HCT116 (cell line): ENCODE measurements at regions not wholly inside any gene's neighbourhood (a gene's known extent, or its start where the extent isn't known, plus 50 kb on each side); places are given as distances from the start of the nearest gene placed in this dataset.

Experiments
- ATAC-seq: fragments of 200-7000 bp; cut with Tn5 transposase; 2 replicates; pipeline ENCODE4 v1.9.1; 2020; ENCODE audit warnings: mild to moderate bottlenecking, moderate library complexity
- BruUV-seq: library from RNA; stranded (reverse); fragments of 400-500 nt; replicated peaks from 2 replicates; lab custom pipeline; 2021; lab: Mats Ljungman, UMichigan
- CTCF ChIA-PET: fragments of 300-600 bp; sonication (Branson Sonifier 250); formaldehyde crosslinking; loops from one replicate; lab custom pipeline; 2021; ENCODE audit warnings: antibody characterized with exemption; lab: Charles Lee
- POLR2A ChIA-PET: fragments of 300-600, 350-600 bp; sonication (Branson Sonifier 250); formaldehyde crosslinking; loops from one replicate; lab custom pipeline; 2021; ENCODE audit warnings: antibody characterized with exemption; lab: Charles Lee
- RAD21 ChIA-PET, 2 experiments: fragments of 300-600 bp; sonication (Branson Sonifier 250); formaldehyde crosslinking; loops; one replicate each; lab custom pipeline; 2023; ENCODE audit warnings: low total read pairs in 2 of 2; ENCODE audit not compliant: uncharacterized antibody in 2 of 2, unreplicated experiment in 2 of 2, low non-redundant PET in 1 of 2; lab: Charles Lee
- DNase-seq: peaks from one replicate; pipeline ENCODE4 v3.0.0-alpha.2; 2010; ENCODE audit warnings: low read depth, low spot score
- H2AFZ ChIP-seq: fragments of 200-600 bp; shearing (Covaris generic), sonication (generic); 2 replicates; pipeline ENCODE4 v1.6.1; 2017; ENCODE audit warnings: low read depth, mixed run types, mixed read lengths, antibody characterized with exemption, low read length; ENCODE audit not compliant: poor library complexity, severe bottlenecking
- H3K27ac ChIP-seq: 2 replicates; pipeline ENCODE4 v1.5.1; 2012; ENCODE audit warnings: low read depth, low read length
- H3K27me3 ChIP-seq: fragments of 200-600 bp; sonication (generic); 2 replicates; pipeline ENCODE4 v1.6.1; 2016; ENCODE audit warnings: mixed run types, low read length, mixed read lengths; ENCODE audit not compliant: insufficient read depth
- H3K36me3 ChIP-seq, 2 experiments: fragments of 200-500 bp in 1 of 2; fragments of 200-600 bp in 1 of 2; sonication (Bioruptor generic) in 1 of 2; sonication (generic) in 1 of 2; 2 replicates each; pipeline versions ENCODE4 v1.5.1 to v1.6.1; 2014 to 2016; ENCODE audit warnings: low read length in 2 of 2, inconsistent platforms in 1 of 2, mixed read lengths in 1 of 2, mixed run types in 1 of 2; ENCODE audit not compliant: insufficient read depth in 2 of 2, control insufficient read depth in 1 of 2
- H3K4me1 ChIP-seq, 2 experiments: fragments of 200-600 bp in 1 of 2; sonication (generic) in 1 of 2; 2 replicates each; pipeline versions ENCODE4 v1.5.1 to v1.6.1; 2012 to 2017; ENCODE audit warnings: low read length in 2 of 2, inconsistent platforms in 1 of 2, mild to moderate bottlenecking in 1 of 2, mixed read lengths in 1 of 2, mixed run types in 1 of 2, moderate library complexity in 1 of 2; ENCODE audit not compliant: insufficient read depth in 2 of 2, control insufficient read depth in 1 of 2
- H3K4me2 ChIP-seq: fragments of 200-600 bp; sonication (generic); 2 replicates; pipeline ENCODE4 v1.6.1; 2017; ENCODE audit warnings: mixed run types, low read length, mixed read lengths
- H3K4me3 ChIP-seq, 2 experiments: fragments of 200-600 bp in 1 of 2; sonication (generic) in 1 of 2; replicated peaks in 1 of 2; 2 replicates each; pipeline ENCODE4 v1.5.1; 2011 to 2016; ENCODE audit warnings: low read length in 2 of 2, control low read depth in 1 of 2, low read depth in 1 of 2, mild to moderate bottlenecking in 1 of 2, mixed read lengths in 1 of 2, mixed run types in 1 of 2
- H3K79me2 ChIP-seq: fragments of 200-600 bp; sonication (generic); 2 replicates; pipeline ENCODE4 v1.6.1; 2017; ENCODE audit warnings: mild to moderate bottlenecking, mixed run types, low read length, moderate library complexity, mixed read lengths; ENCODE audit not compliant: insufficient read depth
- H3K9ac ChIP-seq: fragments of 200-600 bp; sonication (generic); 2 replicates; pipeline ENCODE4 v1.6.1; 2016; ENCODE audit warnings: low read length, mixed read lengths
- H3K9me2 ChIP-seq: fragments of 200-600 bp; sonication (generic), shearing (Covaris generic); 2 replicates; pipeline ENCODE4 v1.6.1; 2017; ENCODE audit warnings: mixed run types, mild to moderate bottlenecking, moderate library complexity; ENCODE audit not compliant: insufficient read depth
- H3K9me3 ChIP-seq, 2 experiments: fragments of 200-500 bp in 1 of 2; fragments of 200-600 bp in 1 of 2; sonication (Bioruptor generic) in 1 of 2; sonication (generic) in 1 of 2; 2 replicates each; pipeline ENCODE4 v1.6.1; 2014 to 2017; ENCODE audit warnings: low read length in 2 of 2, mixed read lengths in 2 of 2, inconsistent platforms in 1 of 2, low read depth in 1 of 2, mild to moderate bottlenecking in 1 of 2, mixed run types in 1 of 2, moderate library complexity in 1 of 2; ENCODE audit not compliant: control insufficient read depth in 1 of 2, insufficient read depth in 1 of 2
- H4K20me1 ChIP-seq: fragments of 200-600 bp; sonication (generic), shearing (Covaris generic); 2 replicates; pipeline ENCODE4 v1.6.1; 2017; ENCODE audit warnings: mixed run types, mild to moderate bottlenecking, moderate library complexity; ENCODE audit not compliant: insufficient read depth
- CTCF ChIP-seq, 3 experiments: fragments of 200-600 bp in 1 of 3; sonication (generic) in 1 of 3; IDR thresholded peaks in 2 of 3; conservative IDR thresholded peaks in 1 of 3; 2 replicates each; pipeline ENCODE4 v1.5.1; 2012 to 2017; ENCODE audit warnings: low read depth in 2 of 3, low read length in 2 of 3, antibody characterized with exemption in 1 of 3, borderline replicate concordance in 1 of 3, control low read depth in 1 of 3, mild to moderate bottlenecking in 1 of 3, mixed read lengths in 1 of 3, mixed run types in 1 of 3, moderate library complexity in 1 of 3; ENCODE audit not compliant: insufficient read depth in 1 of 3
- EGR1 ChIP-seq: IDR thresholded peaks from 2 replicates; pipeline ENCODE4 v1.6.1; 2012; ENCODE audit warnings: low read depth
- ELF1 ChIP-seq: IDR thresholded peaks from 2 replicates; pipeline ENCODE4 v1.6.1; 2012; ENCODE audit warnings: low read depth, borderline replicate concordance
- EZH2 ChIP-seq: fragments of 200-600 bp; sonication (generic); IDR thresholded peaks from 2 replicates; pipeline ENCODE4 v1.6.1; 2017; ENCODE audit warnings: antibody characterized with exemption, mixed run types
- EZH2phosphoT487 ChIP-seq: fragments of 200-600 bp; IDR thresholded peaks from 2 replicates; pipeline ENCODE4 v1.6.1; 2018; ENCODE audit warnings: antibody characterized with exemption, borderline replicate concordance
- JUND ChIP-seq: IDR thresholded peaks from 2 replicates; pipeline ENCODE4 v1.6.1; 2012
- POLR2A ChIP-seq: IDR thresholded peaks from 2 replicates; pipeline ENCODE4 v1.7.0; 2011; ENCODE audit warnings: borderline replicate concordance; ENCODE audit not compliant: insufficient read depth, insufficient read length; ENCODE audit errors: extremely low read depth
- POLR2AphosphoS5 ChIP-seq: IDR thresholded peaks from 2 replicates; pipeline ENCODE4 v1.6.1; 2011; ENCODE audit warnings: mild to moderate bottlenecking, low read depth, low read length, moderate library complexity
- RAD21 ChIP-seq: IDR thresholded peaks from 2 replicates; pipeline ENCODE4 v1.6.1; 2012; ENCODE audit warnings: low read depth, mild to moderate bottlenecking
- YY1 ChIP-seq: IDR thresholded peaks from 2 replicates; pipeline ENCODE4 v1.6.1; 2011; ENCODE audit warnings: low read length, low read depth, moderate library complexity, mild to moderate bottlenecking; ENCODE audit not compliant: insufficient replicate concordance; ENCODE audit errors: extremely low read depth
- ZFX ChIP-seq: fragments of 450-650 bp; IDR thresholded peaks from 2 replicates; pipeline ENCODE4 v1.6.1; 2017
- intact Hi-C: fragments of 100-400 bp; cut with micrococcal nuclease; formaldehyde crosslinking; loops from 2 replicates; pipeline ENCODE4 v1.10.0; 2022
- TF ChIP-seq, protein P1 (sequence below): IDR thresholded peaks from 2 replicates; pipeline ENCODE4 v1.6.1; 2011; ENCODE audit warnings: mild to moderate bottlenecking, low read length, moderate library complexity; ENCODE audit not compliant: insufficient replicate concordance; ENCODE audit errors: extremely low read depth

GRCh38 chr1:228899421-228899956 is 164.2 kb downstream of the RHOU start:
- DNase-seq: no peak
- BruUV-seq: no TSS peak
- intact Hi-C loops: no loop called here
- ChIA-PET RAD21 (no interaction called here), POLR2A (no interaction called here), CTCF (no interaction called here)
- no peak overlapping the region for H3K4me3 ChIP-seq
- H3K27me3 ChIP-seq: 0 out of 2 replicates have a peak, but pooled peaks cover 5% of the 10 kb centered on the region
- no peaks in the 10 kb centered on the region for H3K9me2 ChIP-seq
- no peak overlapping the region for H3K27ac ChIP-seq
- no peaks in the 10 kb centered on the region for H4K20me1 ChIP-seq
- H3K79me2 ChIP-seq: no peaks in the 10 kb centered on the region
- peaks cover 11 to 14% of the 10 kb centered on the region in 2 experiments for H3K4me1 ChIP-seq
- TF ChIP-seq RAD21 (no peak), POLR2A (no peak), EZH2phosphoT487 (no peak), EGR1 (no peak), YY1 (no peak), ZFX (no peak), POLR2AphosphoS5 (no peak), ELF1 (no peak), CTCF (IDR thresholded peaks at IDR 0.05 in 2 of 3, conservative IDR thresholded peaks at IDR 0.05 in 1 of 3; ENCODE audit: borderline replicate concordance in 1 of 3, insufficient read depth in 1 of 3, low read depth in 2 of 3, low read length in 2 of 3) (no peak), EZH2 (no peak), JUND (no peak)
- TF ChIP-seq, protein P1, sequence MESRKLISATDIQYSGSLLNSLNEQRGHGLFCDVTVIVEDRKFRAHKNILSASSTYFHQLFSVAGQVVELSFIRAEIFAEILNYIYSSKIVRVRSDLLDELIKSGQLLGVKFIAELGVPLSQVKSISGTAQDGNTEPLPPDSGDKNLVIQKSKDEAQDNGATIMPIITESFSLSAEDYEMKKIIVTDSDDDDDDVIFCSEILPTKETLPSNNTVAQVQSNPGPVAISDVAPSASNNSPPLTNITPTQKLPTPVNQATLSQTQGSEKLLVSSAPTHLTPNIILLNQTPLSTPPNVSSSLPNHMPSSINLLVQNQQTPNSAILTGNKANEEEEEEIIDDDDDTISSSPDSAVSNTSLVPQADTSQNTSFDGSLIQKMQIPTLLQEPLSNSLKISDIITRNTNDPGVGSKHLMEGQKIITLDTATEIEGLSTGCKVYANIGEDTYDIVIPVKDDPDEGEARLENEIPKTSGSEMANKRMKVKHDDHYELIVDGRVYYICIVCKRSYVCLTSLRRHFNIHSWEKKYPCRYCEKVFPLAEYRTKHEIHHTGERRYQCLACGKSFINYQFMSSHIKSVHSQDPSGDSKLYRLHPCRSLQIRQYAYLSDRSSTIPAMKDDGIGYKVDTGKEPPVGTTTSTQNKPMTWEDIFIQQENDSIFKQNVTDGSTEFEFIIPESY: no peak
- no peaks in the 10 kb centered on the region for H3K36me3 ChIP-seq
- no peak overlapping the region for H2AFZ ChIP-seq
- H3K9me3 ChIP-seq: no peaks in the 10 kb centered on the region
- H3K4me2 ChIP-seq: no peak overlapping the region
- no peak overlapping the region for H3K9ac ChIP-seq
- ATAC-seq: no peak
